ENCODE measurements at regions not wholly inside any gene's neighbourhood (a gene's known extent, or its start where the extent isn't known, plus 50 kb on each side); places are given as distances from the start of the nearest gene placed in this dataset.

DNA sequence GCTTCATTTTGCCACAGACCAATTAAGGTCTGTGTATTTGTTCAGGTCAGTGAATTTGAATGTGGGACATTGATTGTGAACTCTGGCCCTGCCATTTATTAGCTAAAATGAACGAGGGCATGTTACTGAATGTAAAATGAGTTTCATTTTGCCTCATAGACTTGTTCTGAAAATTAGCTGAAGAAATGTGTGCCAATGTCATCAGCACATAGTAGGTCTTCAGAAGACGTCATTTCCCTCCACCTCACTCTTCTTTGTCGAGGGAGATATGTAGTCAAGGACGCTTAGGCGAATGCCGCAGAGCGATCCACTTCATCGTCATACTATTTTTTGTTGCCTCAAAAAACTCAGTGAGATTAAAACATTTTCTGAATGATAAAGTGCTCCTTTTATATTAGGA lies 291.7 kb downstream of the SMOC2 start:
- TF ChIP-seq POLR2A (IDR thresholded peaks at IDR 0.05): no peak
- TF ChIP-seq, protein P1, sequence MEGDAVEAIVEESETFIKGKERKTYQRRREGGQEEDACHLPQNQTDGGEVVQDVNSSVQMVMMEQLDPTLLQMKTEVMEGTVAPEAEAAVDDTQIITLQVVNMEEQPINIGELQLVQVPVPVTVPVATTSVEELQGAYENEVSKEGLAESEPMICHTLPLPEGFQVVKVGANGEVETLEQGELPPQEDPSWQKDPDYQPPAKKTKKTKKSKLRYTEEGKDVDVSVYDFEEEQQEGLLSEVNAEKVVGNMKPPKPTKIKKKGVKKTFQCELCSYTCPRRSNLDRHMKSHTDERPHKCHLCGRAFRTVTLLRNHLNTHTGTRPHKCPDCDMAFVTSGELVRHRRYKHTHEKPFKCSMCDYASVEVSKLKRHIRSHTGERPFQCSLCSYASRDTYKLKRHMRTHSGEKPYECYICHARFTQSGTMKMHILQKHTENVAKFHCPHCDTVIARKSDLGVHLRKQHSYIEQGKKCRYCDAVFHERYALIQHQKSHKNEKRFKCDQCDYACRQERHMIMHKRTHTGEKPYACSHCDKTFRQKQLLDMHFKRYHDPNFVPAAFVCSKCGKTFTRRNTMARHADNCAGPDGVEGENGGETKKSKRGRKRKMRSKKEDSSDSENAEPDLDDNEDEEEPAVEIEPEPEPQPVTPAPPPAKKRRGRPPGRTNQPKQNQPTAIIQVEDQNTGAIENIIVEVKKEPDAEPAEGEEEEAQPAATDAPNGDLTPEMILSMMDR (IDR thresholded peaks at IDR 0.05): no peak

Data from tibial nerve (tissue), 3 donors.